Keratinocyte (primary cell): ENCODE measurements at regions not wholly inside any gene's neighbourhood (a gene's known extent, or its start where the extent isn't known, plus 50 kb on each side); places are given as distances from the start of the nearest gene placed in this dataset.

Source experiments
- DNase-seq: peaks from one replicate; pipeline ENCODE4 v3.0.0-alpha.2; 2011; ENCODE audit warnings: low read depth, missing footprints, low spot score
- FAIRE-seq: peaks from 2 replicates; lab custom pipeline; 2011; peaks lifted over from hg19 to GRCh38; lab: Jason Lieb, UNC
- H2AFZ ChIP-seq: 2 replicates; pipeline ENCODE4 v1.6.0; 2012; ENCODE audit warnings: low read length, control low read depth, inconsistent platforms; ENCODE audit not compliant: control insufficient read depth
- H3K27ac ChIP-seq: 2 replicates; pipeline ENCODE4 v1.5.1; 2011; ENCODE audit warnings: low read length; ENCODE audit not compliant: control insufficient read depth, insufficient read depth
- H3K27me3 ChIP-seq: 3 replicates; pipeline ENCODE4 v1.6.0; 2011; ENCODE audit warnings: low read length; ENCODE audit not compliant: control insufficient read depth, insufficient read depth; ENCODE audit errors: extremely low read depth
- H3K36me3 ChIP-seq, 2 experiments: 2 replicates in 1 of 2; 3 replicates in 1 of 2; pipeline ENCODE4 v1.5.1; 2011; ENCODE audit warnings: low read length in 2 of 2, mild to moderate bottlenecking in 1 of 2; ENCODE audit not compliant: control insufficient read depth in 2 of 2, insufficient read depth in 2 of 2; ENCODE audit errors: extremely low read depth in 1 of 2
- H3K4me1 ChIP-seq: 3 replicates; pipeline ENCODE4 v1.5.1; 2011; ENCODE audit warnings: low read length; ENCODE audit not compliant: control insufficient read depth, insufficient read depth; ENCODE audit errors: extremely low read depth
- H3K4me2 ChIP-seq: 3 replicates; pipeline ENCODE4 v1.6.0; 2011; ENCODE audit warnings: low read depth, low read length; ENCODE audit not compliant: control insufficient read depth, insufficient read depth; ENCODE audit errors: extremely low read depth
- H3K4me3 ChIP-seq, 3 experiments: fragments of 200-600 bp in 1 of 3; sonication (generic) in 1 of 3; 2 replicates in 2 of 3; 3 replicates in 1 of 3; pipeline ENCODE4 v1.5.1; 2011 to 2016; ENCODE audit warnings: low read length in 3 of 3, mild to moderate bottlenecking in 3 of 3, control low read depth in 2 of 3, inconsistent platforms in 1 of 3, low read depth in 1 of 3, mixed read lengths in 1 of 3, mixed run types in 1 of 3, moderate library complexity in 1 of 3; ENCODE audit not compliant: control insufficient read depth in 2 of 3, insufficient read depth in 2 of 3; ENCODE audit errors: extremely low read depth in 1 of 3
- H3K79me2 ChIP-seq: 2 replicates; pipeline ENCODE4 v1.6.0; 2012; ENCODE audit warnings: low read length; ENCODE audit not compliant: control insufficient read depth, insufficient read depth
- H3K9ac ChIP-seq: 3 replicates; pipeline ENCODE4 v1.6.0; 2011; ENCODE audit warnings: low read length; ENCODE audit not compliant: control insufficient read depth, insufficient read depth; ENCODE audit errors: extremely low read depth
- H3K9me1 ChIP-seq: 3 replicates; pipeline ENCODE4 v1.6.0; 2011; ENCODE audit warnings: low read length; ENCODE audit not compliant: control insufficient read depth, insufficient read depth; ENCODE audit errors: extremely low read depth
- H3K9me3 ChIP-seq: 2 replicates; pipeline ENCODE4 v1.5.1; 2012; ENCODE audit warnings: low read depth, low read length; ENCODE audit not compliant: control insufficient read depth
- H4K20me1 ChIP-seq: 3 replicates; pipeline ENCODE4 v1.6.0; 2011; ENCODE audit warnings: low read length; ENCODE audit not compliant: control insufficient read depth, insufficient read depth; ENCODE audit errors: extremely low read depth
- EZH2 ChIP-seq: IDR thresholded peaks from one replicate; pipeline ENCODE4 v1.6.1; 2012; ENCODE audit warnings: inconsistent platforms, mild to moderate bottlenecking, low read length, moderate library complexity
- dilution Hi-C: fragments of 300-500 bp; cut with MboI; formaldehyde crosslinking; loops from one replicate; pipeline ENCODE4 v1.7.0; 2020; ENCODE audit warnings: low sequenced_read_pairs; ENCODE audit not compliant: extremely low pct_ligation_motif_present
- TF ChIP-seq, protein P1 (sequence below), 3 experiments: IDR thresholded peaks in 1 of 3; conservative IDR thresholded peaks in 1 of 3; optimal IDR thresholded peaks in 1 of 3; 2 replicates in 2 of 3; 3 replicates in 1 of 3; pipeline versions ENCODE3 to v1.5.1; 2011; ENCODE audit warnings: low read length in 3 of 3, mild to moderate bottlenecking in 3 of 3, moderate library complexity in 2 of 3, control low read depth in 1 of 3, inconsistent platforms in 1 of 3; ENCODE audit not compliant: insufficient read depth in 2 of 3; ENCODE audit errors: extremely low read depth in 1 of 3

DNA sequence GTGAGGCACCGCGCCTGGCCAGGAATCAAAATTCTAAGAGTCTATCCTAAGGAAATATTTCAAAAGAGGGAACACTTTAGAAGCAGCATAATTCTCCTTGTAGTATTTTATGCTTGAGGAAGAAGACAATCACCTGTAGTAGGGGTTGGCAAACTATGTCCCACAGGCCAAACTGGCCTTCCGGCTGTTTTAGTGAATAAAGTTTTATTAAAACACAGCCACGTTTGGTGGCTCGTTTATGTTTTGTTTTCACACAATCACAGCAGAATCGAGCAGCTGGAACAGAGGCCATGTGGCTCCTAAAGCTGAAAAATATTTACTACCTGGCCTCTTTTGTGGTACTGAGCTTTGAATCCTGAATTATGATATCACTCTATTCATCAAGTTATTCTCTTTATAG is 131.7 kb upstream of the TNS3 start:
- Histone ChIP-seq H3K4me3 (no peak overlapping the region), H3K4me2 (no peak overlapping the region), H3K27me3 (no peaks in the 10 kb centered on the region), H3K9me1 (no peaks in the 10 kb centered on the region), H3K9ac (no peak overlapping the region), H4K20me1 (no peaks in the 10 kb centered on the region), H3K36me3 (no peaks in the 10 kb centered on the region), H2AFZ (no peak overlapping the region), H3K79me2 (no peaks in the 10 kb centered on the region), H3K9me3 (no peaks in the 10 kb centered on the region), H3K27ac (no peak overlapping the region), H3K4me1 (no peaks in the 10 kb centered on the region)
- no peak for FAIRE-seq
- no peak for DNase-seq
- TF ChIP-seq EZH2: no peak
- TF ChIP-seq, protein P1, sequence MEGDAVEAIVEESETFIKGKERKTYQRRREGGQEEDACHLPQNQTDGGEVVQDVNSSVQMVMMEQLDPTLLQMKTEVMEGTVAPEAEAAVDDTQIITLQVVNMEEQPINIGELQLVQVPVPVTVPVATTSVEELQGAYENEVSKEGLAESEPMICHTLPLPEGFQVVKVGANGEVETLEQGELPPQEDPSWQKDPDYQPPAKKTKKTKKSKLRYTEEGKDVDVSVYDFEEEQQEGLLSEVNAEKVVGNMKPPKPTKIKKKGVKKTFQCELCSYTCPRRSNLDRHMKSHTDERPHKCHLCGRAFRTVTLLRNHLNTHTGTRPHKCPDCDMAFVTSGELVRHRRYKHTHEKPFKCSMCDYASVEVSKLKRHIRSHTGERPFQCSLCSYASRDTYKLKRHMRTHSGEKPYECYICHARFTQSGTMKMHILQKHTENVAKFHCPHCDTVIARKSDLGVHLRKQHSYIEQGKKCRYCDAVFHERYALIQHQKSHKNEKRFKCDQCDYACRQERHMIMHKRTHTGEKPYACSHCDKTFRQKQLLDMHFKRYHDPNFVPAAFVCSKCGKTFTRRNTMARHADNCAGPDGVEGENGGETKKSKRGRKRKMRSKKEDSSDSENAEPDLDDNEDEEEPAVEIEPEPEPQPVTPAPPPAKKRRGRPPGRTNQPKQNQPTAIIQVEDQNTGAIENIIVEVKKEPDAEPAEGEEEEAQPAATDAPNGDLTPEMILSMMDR (optimal IDR thresholded peaks at IDR 0.05 in 1 of 3, IDR thresholded peaks at IDR 0.05 in 1 of 3, conservative IDR thresholded peaks at IDR 0.05 in 1 of 3; ENCODE audit: extremely low read depth in 1 of 3, insufficient read depth in 2 of 3, low read length in 3 of 3): no peak
- dilution Hi-C loops: no loop called here

DNA sequence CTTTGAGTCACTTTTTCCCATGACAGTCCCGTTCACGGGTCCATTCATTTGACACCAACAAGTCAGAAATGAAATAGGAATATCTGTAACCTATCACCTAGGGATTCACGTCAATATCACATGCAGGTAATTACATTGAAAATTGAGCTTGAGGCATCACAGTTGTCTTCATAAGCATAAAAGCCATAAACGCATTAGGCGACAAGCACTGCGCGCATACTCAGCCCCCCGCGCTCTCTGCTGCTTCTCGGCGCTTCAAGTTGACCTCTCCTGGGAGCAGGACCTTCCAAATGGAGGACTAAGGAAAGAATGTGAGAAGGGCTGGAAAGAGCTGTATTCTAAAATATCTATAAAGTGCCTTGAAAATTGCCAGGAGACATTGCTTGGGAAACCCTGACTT is 130.5 kb upstream of the TNS3 start:
- no peaks in the 10 kb centered on the region for H3K36me3 ChIP-seq
- H3K27ac ChIP-seq: no peak overlapping the region
- FAIRE-seq (no peak), DNase-seq (no peak)
- H3K27me3 ChIP-seq: no peaks in the 10 kb centered on the region
- H3K4me3 ChIP-seq: no peak overlapping the region
- no peaks in the 10 kb centered on the region for H3K9me1 ChIP-seq
- no peaks in the 10 kb centered on the region for H4K20me1 ChIP-seq
- H2AFZ ChIP-seq: no peak overlapping the region
- no peaks in the 10 kb centered on the region for H3K9me3 ChIP-seq
- H3K79me2 ChIP-seq: no peaks in the 10 kb centered on the region
- H3K4me2 ChIP-seq: no peak overlapping the region
- H3K4me1 ChIP-seq: no peaks in the 10 kb centered on the region
- no peak overlapping the region for H3K9ac ChIP-seq
- dilution Hi-C loops: no loop called here
- TF ChIP-seq EZH2: no peak
- TF ChIP-seq, protein P1 (optimal IDR thresholded peaks at IDR 0.05 in 1 of 3, IDR thresholded peaks at IDR 0.05 in 1 of 3, conservative IDR thresholded peaks at IDR 0.05 in 1 of 3; ENCODE audit: extremely low read depth in 1 of 3, insufficient read depth in 2 of 3, low read length in 3 of 3): no peak
